CD4-positive, alpha-beta memory T cell (primary cell): ENCODE measurements at regions not wholly inside any gene's neighbourhood (a gene's known extent, or its start where the extent isn't known, plus 50 kb on each side); places are given as distances from the start of the nearest gene placed in this dataset.

Source experiments
- CTCF ChIA-PET: fragments of 350-600 bp; sonication (Branson Sonifier 250); formaldehyde crosslinking; loops from one replicate; lab custom pipeline; 2021; ENCODE audit warnings: inconsistent platforms; ENCODE audit not compliant: partially characterized antibody; lab: Charles Lee
- POLR2A ChIA-PET: fragments of 350-600 bp; sonication (Branson Sonifier 250); formaldehyde crosslinking; loops from one replicate; lab custom pipeline; 2021; ENCODE audit not compliant: partially characterized antibody; lab: Charles Lee
- DNase-seq, 5 donors: peaks; one replicate each; pipeline versions ENCODE4 v3.0.0 to v3.0.0-alpha.2; 2020 to 2022; ENCODE audit warnings: mixed read lengths in 1 of 5
- H3K27ac ChIP-seq: one replicate; pipeline ENCODE4 v1.7.0; 2013; ENCODE audit warnings: low read depth, low read length
- H3K27me3 ChIP-seq: 2 replicates; pipeline ENCODE4 v1.7.0; 2013; ENCODE audit warnings: mild to moderate bottlenecking, low read length, moderate library complexity; ENCODE audit not compliant: insufficient read depth
- H3K36me3 ChIP-seq: 2 replicates; pipeline ENCODE4 v1.7.0; 2013; ENCODE audit warnings: mild to moderate bottlenecking, low read length, moderate library complexity; ENCODE audit not compliant: insufficient read depth
- H3K4me1 ChIP-seq: 2 replicates; pipeline ENCODE4 v1.7.0; 2013; ENCODE audit warnings: mild to moderate bottlenecking, low read length, moderate library complexity; ENCODE audit not compliant: insufficient read depth
- H3K4me3 ChIP-seq, 2 donors: one replicate each; pipeline ENCODE4 v1.7.0; 2013; ENCODE audit warnings: low read length in 2 of 2, mild to moderate bottlenecking in 1 of 2
- H3K9me3 ChIP-seq, 2 donors: one replicate each; pipeline ENCODE4 v1.7.0; 2013; ENCODE audit warnings: low read length in 2 of 2, control low read depth in 1 of 2; ENCODE audit not compliant: control insufficient read depth in 1 of 2
- H3K27ac Mint-ChIP-seq, 7 donors: one replicate each; pipeline ENCODE4 v1.8.0; 2020 to 2021; ENCODE audit warnings: mixed read lengths in 7 of 7, mild to moderate bottlenecking in 6 of 7, inconsistent platforms in 3 of 7, moderate library complexity in 3 of 7
- H3K27me3 Mint-ChIP-seq, 2 donors: one replicate each; pipeline ENCODE4 v1.8.0; 2020 to 2021; ENCODE audit warnings: mixed read lengths in 2 of 2
- H3K36me3 Mint-ChIP-seq, 2 donors: one replicate each; pipeline ENCODE4 v1.8.0; 2020 to 2021; ENCODE audit warnings: mixed read lengths in 2 of 2, inconsistent platforms in 1 of 2, mild to moderate bottlenecking in 1 of 2
- H3K4me1 Mint-ChIP-seq, 4 donors: one replicate each; pipeline ENCODE4 v1.8.0; 2020 to 2021; ENCODE audit warnings: mixed read lengths in 4 of 4, mild to moderate bottlenecking in 1 of 4
- H3K4me3 Mint-ChIP-seq, 8 donors: one replicate each; pipeline ENCODE4 v1.8.0; 2020 to 2021; ENCODE audit warnings: mixed read lengths in 8 of 8, mild to moderate bottlenecking in 7 of 8, moderate library complexity in 6 of 8, inconsistent platforms in 3 of 8
- H3K9me3 Mint-ChIP-seq, 8 donors: one replicate each; pipeline ENCODE4 v1.8.0; 2020 to 2021; ENCODE audit warnings: mixed read lengths in 8 of 8, mild to moderate bottlenecking in 5 of 8, inconsistent platforms in 3 of 8, moderate library complexity in 1 of 8
- intact Hi-C: fragments of 100-400 bp; cut with micrococcal nuclease; formaldehyde crosslinking; loops from one replicate; pipeline ENCODE4 v1.15.1; 2023

GRCh38 chr6:8207191-8207868, 105.0 kb upstream of the EEF1E1 start:
- Histone ChIP-seq H3K9me3 (no peaks in the 10 kb centered on the region), H3K27ac (no peak overlapping the region), H3K36me3 (no peaks in the 10 kb centered on the region), H3K4me3 (no peak overlapping the region), H3K4me1 (no peaks in the 10 kb centered on the region), H3K27me3 (no peaks in the 10 kb centered on the region)
- no peaks in the 10 kb centered on the region for H3K9me3 Mint-ChIP-seq
- POLR2A ChIA-PET = no interaction called here
- H3K4me1 Mint-ChIP-seq = no peaks in the 10 kb centered on the region
- no peaks in the 10 kb centered on the region for H3K36me3 Mint-ChIP-seq
- no peak for DNase-seq
- intact Hi-C loops = no loop called here
- no peak overlapping the region for H3K4me3 Mint-ChIP-seq
- H3K27ac Mint-ChIP-seq = no peak overlapping the region
- H3K27me3 Mint-ChIP-seq = peaks cover 12 to 13% of the 10 kb centered on the region in 2 donors
- CTCF ChIA-PET = interaction anchor here (2.4 kb wide), 1 partner anchor 12 kb away, joined by 9 read pairs; no protein-coding TSS in a partner anchor

- DNase-seq = no peak
- Histone ChIP-seq H3K36me3 (no peaks in the 10 kb centered on the region), H3K27me3 (no peaks in the 10 kb centered on the region), H3K4me1 (no peaks in the 10 kb centered on the region), H3K9me3 (no peaks in the 10 kb centered on the region), H3K27ac (no peak overlapping the region), H3K4me3 (no peak overlapping the region)
- ChIA-PET POLR2A (no interaction called here), CTCF (interaction anchor here (1.4 kb wide), 1 partner anchor 16 kb away, joined by 7 read pairs; no protein-coding TSS in a partner anchor)
- Mint-ChIP-seq H3K9me3 (peaks cover 0 to 5% (median 0%) of the 10 kb centered on the region in 8 donors), H3K36me3 (no peaks in the 10 kb centered on the region), H3K27me3 (peaks cover 14 to 18% of the 10 kb centered on the region in 2 donors), H3K27ac (no peak overlapping the region), H3K4me3 (no peak overlapping the region), H3K4me1 (no peaks in the 10 kb centered on the region)
- intact Hi-C loops = no loop called here
Measured at GRCh38 chr6:8203337-8203736, 101.0 kb upstream of the EEF1E1 start.

DNA sequence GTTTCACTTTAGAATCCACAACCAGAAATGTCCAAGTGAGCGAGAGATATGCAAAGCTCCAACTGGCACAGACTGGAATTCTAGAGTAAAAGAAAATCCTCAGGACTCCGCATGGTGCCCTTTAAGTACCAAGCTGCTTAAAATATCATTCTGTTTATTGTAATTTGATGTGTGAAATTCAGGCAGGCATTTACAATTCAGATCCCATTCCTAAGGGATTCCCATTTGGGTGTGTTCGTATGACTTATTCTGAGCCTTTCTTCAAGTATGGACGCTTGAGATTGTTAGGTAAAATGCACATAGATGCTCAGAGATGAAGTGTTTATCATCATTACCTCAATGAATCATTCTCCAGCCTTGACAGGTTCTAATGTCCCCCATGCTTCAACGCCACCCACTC, 99.3 kb upstream of the EEF1E1 start:
- no peaks in the 10 kb centered on the region for H3K36me3 ChIP-seq
- Mint-ChIP-seq H3K36me3 (no peaks in the 10 kb centered on the region), H3K27ac (no peak overlapping the region), H3K27me3 (peaks cover 14 to 16% of the 10 kb centered on the region in 2 donors), H3K4me1 (no peaks in the 10 kb centered on the region), H3K4me3 (no peak overlapping the region), H3K9me3 (peaks cover 0 to 5% (median 0%) of the 10 kb centered on the region in 8 donors)
- ChIA-PET CTCF (interaction anchor here (1.3 to 2.1 kb wide), 3 partner anchors 17 to 20 kb away, joined by 3 to 7 read pairs (median 6); no protein-coding TSS in a partner anchor), POLR2A (no interaction called here)
- no peaks in the 10 kb centered on the region for H3K9me3 ChIP-seq
- DNase-seq = no peak
- H3K27ac ChIP-seq = no peak overlapping the region
- intact Hi-C loops = no loop called here
- H3K4me3 ChIP-seq = no peak overlapping the region
- no peaks in the 10 kb centered on the region for H3K27me3 ChIP-seq
- H3K4me1 ChIP-seq = no peaks in the 10 kb centered on the region

GRCh38 chr6:8200255-8200654, 97.9 kb upstream of the EEF1E1 start:
- H3K36me3 ChIP-seq = no peaks in the 10 kb centered on the region
- H3K4me3 Mint-ChIP-seq = no peak overlapping the region
- H3K9me3 Mint-ChIP-seq = peaks cover 0 to 5% (median 0%) of the 10 kb centered on the region in 8 donors
- no peak for DNase-seq
- intact Hi-C loops = no loop called here
- ChIA-PET POLR2A (no interaction called here), CTCF (interaction anchor here (2.1 kb wide), 1 partner anchor 19 kb away, joined by 6 read pairs; no protein-coding TSS in a partner anchor)
- H3K4me1 Mint-ChIP-seq = no peaks in the 10 kb centered on the region
- H3K27me3 Mint-ChIP-seq = peaks cover 14 to 16% of the 10 kb centered on the region in 2 donors
- no peak overlapping the region for H3K27ac Mint-ChIP-seq
- no peaks in the 10 kb centered on the region for H3K27me3 ChIP-seq
- no peak overlapping the region for H3K27ac ChIP-seq
- H3K9me3 ChIP-seq = no peaks in the 10 kb centered on the region
- H3K36me3 Mint-ChIP-seq = no peaks in the 10 kb centered on the region
- H3K4me1 ChIP-seq = no peaks in the 10 kb centered on the region
- H3K4me3 ChIP-seq = no peak overlapping the region

DNA sequence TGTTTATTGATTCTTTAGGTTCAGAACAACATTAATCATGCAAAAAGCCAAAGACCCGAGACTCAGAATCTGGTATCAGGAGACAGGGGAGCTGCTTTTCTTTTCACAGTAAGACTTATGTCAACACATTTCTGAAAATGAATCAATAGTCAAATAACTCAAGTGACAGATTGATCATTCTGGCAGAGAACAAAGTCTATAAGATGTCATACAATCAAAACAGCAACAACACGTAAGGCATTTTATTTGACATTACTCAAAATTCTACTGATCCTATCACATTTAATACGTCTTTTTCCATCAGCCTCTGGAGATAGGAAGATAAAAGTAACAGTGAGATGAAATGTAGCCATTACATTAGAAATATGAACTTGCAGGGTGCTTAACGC, 93.4 kb upstream of the EEF1E1 start:
- Histone ChIP-seq H3K27ac (no peak overlapping the region), H3K4me3 (no peak overlapping the region), H3K27me3 (no peaks in the 10 kb centered on the region), H3K4me1 (no peaks in the 10 kb centered on the region), H3K36me3 (no peaks in the 10 kb centered on the region), H3K9me3 (no peaks in the 10 kb centered on the region)
- peaks cover 10% of the 10 kb centered on the region in 2 donors for H3K27me3 Mint-ChIP-seq
- ChIA-PET CTCF (interaction anchor here (1.5 kb wide), 1 partner anchor 24 kb away, joined by 4 read pairs; no protein-coding TSS in a partner anchor), POLR2A (no interaction called here)
- intact Hi-C loops = no loop called here
- H3K4me3 Mint-ChIP-seq = no peak overlapping the region
- DNase-seq = no peak
- H3K4me1 Mint-ChIP-seq = no peaks in the 10 kb centered on the region
- no peak overlapping the region for H3K27ac Mint-ChIP-seq
- H3K36me3 Mint-ChIP-seq = no peaks in the 10 kb centered on the region
- H3K9me3 Mint-ChIP-seq = peaks cover 0 to 4% (median 0%) of the 10 kb centered on the region in 8 donors

GRCh38 chr6:8195040-8195713, 92.8 kb upstream of the EEF1E1 start:
- Histone ChIP-seq H3K4me3 (no peak overlapping the region), H3K4me1 (no peaks in the 10 kb centered on the region), H3K27me3 (no peaks in the 10 kb centered on the region), H3K9me3 (no peaks in the 10 kb centered on the region), H3K36me3 (no peaks in the 10 kb centered on the region), H3K27ac (no peak overlapping the region)
- ChIA-PET POLR2A (no interaction called here), CTCF (interaction anchor here (1.4 to 1.5 kb wide), 2 partner anchors 24 kb away, joined by 4 to 6 read pairs; no protein-coding TSS in a partner anchor)
- no peak for DNase-seq
- Mint-ChIP-seq H3K4me1 (no peaks in the 10 kb centered on the region), H3K4me3 (no peak overlapping the region), H3K36me3 (no peaks in the 10 kb centered on the region), H3K9me3 (peaks cover 0 to 2% (median 0%) of the 10 kb centered on the region in 8 donors), H3K27me3 (peaks cover 8 to 10% of the 10 kb centered on the region in 2 donors), H3K27ac (no peak overlapping the region)
- intact Hi-C loops = no loop called here

- Histone ChIP-seq H3K4me1 (no peaks in the 10 kb centered on the region), H3K9me3 (no peaks in the 10 kb centered on the region), H3K4me3 (no peak overlapping the region), H3K27me3 (no peaks in the 10 kb centered on the region), H3K27ac (no peak overlapping the region), H3K36me3 (no peaks in the 10 kb centered on the region)
- Mint-ChIP-seq H3K4me1 (no peaks in the 10 kb centered on the region), H3K36me3 (no peaks in the 10 kb centered on the region), H3K27me3 (peaks cover 7 to 8% of the 10 kb centered on the region in 2 donors), H3K9me3 (peaks cover 0 to 2% (median 0%) of the 10 kb centered on the region in 8 donors), H3K27ac (no peak overlapping the region), H3K4me3 (no peak overlapping the region)
- ChIA-PET POLR2A (no interaction called here), CTCF (interaction anchor here (1.4 kb wide), 1 partner anchor 25 kb away, joined by 6 read pairs; no protein-coding TSS in a partner anchor)
- intact Hi-C loops = no loop called here
- no peak for DNase-seq
Measured at GRCh38 chr6:8194490-8194889, 92.1 kb upstream of the EEF1E1 start.
